Epithelial cell of proximal tubule (primary cell): ENCODE measurements at regions not wholly inside any gene's neighbourhood (a gene's known extent, or its start where the extent isn't known, plus 50 kb on each side); places are given as distances from the start of the nearest gene placed in this dataset.

Source experiments
- DNase-seq: peaks from one replicate; pipeline ENCODE4 v3.0.0-alpha.2; 2011; ENCODE audit warnings: low read depth
- H3K4me3 ChIP-seq: 2 replicates; pipeline ENCODE4 v1.5.1; 2011; ENCODE audit warnings: low read depth, mild to moderate bottlenecking, low read length
- CTCF ChIP-seq: conservative IDR thresholded peaks from 2 replicates; pipeline ENCODE4 v1.5.1; 2012; ENCODE audit warnings: low read depth, mild to moderate bottlenecking, low read length

DNA sequence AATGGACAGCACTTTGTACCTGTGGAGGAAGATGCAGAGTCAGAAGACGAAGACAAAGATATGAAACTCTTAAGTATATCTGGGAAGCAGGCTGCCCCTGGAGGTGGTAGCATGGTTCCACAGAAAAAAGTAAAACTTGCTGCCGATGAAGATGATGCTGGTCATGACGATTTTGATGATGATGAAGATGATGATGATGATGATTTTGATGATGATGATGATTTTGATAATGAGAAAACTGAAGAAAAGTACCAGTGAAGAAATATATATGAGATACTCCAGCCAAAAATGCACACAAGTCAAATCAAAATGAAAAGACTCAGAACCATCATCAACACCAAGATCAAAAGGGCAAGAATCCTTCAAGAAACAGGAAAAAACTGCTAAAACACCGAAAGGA is 268.5 kb upstream of the EEF2KMT start:
- H3K4me3 ChIP-seq: no peak overlapping the region
- no peak for TF ChIP-seq CTCF
- no peak for DNase-seq

- TF ChIP-seq CTCF: no peak
- DNase-seq: no peak
- H3K4me3 ChIP-seq: no peak overlapping the region
Measured at GRCh38 chr16:5364186-5364585, 266.6 kb upstream of the EEF2KMT start.

DNA sequence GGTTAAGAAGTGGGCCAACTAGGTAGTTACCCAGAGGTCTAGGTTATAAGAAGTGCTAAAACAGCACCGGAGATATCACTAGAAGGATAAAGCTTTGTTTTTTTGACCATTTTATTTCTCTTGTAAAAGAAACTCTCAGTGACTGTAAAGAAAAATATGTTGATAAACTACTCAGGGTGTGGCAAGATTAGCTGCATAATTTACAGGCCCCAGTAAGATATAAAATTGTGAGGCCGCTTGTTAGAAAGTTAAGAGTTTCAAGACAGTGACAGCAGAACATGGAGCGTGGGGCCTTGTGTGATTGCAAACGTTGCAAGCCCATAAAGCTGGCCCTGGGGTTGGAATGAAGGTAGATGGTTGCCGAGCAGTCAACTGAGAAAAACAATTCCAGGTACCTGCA is 263.7 kb upstream of the EEF2KMT start:
- H3K4me3 ChIP-seq: no peak overlapping the region
- TF ChIP-seq CTCF: no peak
- DNase-seq: no peak

DNA sequence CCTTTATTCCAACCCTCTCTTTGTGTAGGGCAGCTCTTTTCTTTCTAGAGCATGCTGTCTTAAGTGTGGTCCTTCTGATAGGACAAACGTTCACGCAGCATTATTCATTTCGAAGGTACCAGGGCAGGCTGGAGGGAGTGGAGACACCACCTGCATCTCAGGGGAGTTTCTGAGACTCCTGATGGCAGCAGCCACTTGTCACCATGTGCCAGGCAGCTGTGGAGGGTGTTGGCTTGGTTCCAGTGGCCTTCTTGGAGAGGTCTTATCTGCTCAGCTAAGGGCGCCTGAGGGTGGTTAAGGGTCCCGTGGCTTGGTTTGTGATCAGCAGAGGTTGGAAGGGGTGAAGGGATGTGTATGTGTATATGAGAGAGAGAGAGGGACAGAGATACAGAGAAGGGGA is 257.1 kb upstream of the EEF2KMT start:
- no peak for TF ChIP-seq CTCF
- DNase-seq: no peak
- H3K4me3 ChIP-seq: no peak overlapping the region

GRCh38 chr16:5349670-5350517 is 252.3 kb upstream of the EEF2KMT start:
- no peak overlapping the region for H3K4me3 ChIP-seq
- TF ChIP-seq CTCF: no peak
- DNase-seq: no peak

GRCh38 chr16:5349101-5349500 is 251.5 kb upstream of the EEF2KMT start:
- DNase-seq: no peak
- TF ChIP-seq CTCF: no peak
- H3K4me3 ChIP-seq: no peak overlapping the region

- no peak for TF ChIP-seq CTCF
- no peak overlapping the region for H3K4me3 ChIP-seq
- DNase-seq: no peak
Measured at GRCh38 chr16:5347561-5347960, 250.0 kb upstream of the EEF2KMT start.
